Activated CD8-positive, alpha-beta T cell treated with anti-CD3 and anti-CD28 coated beads for 36 hours (primary cell): ENCODE measurements at regions not wholly inside any gene's neighbourhood (a gene's known extent, or its start where the extent isn't known, plus 50 kb on each side); places are given as distances from the start of the nearest gene placed in this dataset.

Experiments
- ATAC-seq: fragments of 200-7000 bp; cut with Tn5 transposase; one replicate; pipeline ENCODE4 v1.10.0; 2021; ENCODE audit warnings: mild to moderate bottlenecking, moderate library complexity
- CTCF ChIA-PET: fragments of 350-600 bp; sonication (Branson Sonifier 250); formaldehyde crosslinking; loops from one replicate; lab custom pipeline; 2021; ENCODE audit warnings: antibody characterized with exemption; lab: Charles Lee
- POLR2A ChIA-PET: fragments of 350-600 bp; sonication (Branson Sonifier 250); formaldehyde crosslinking; loops from one replicate; lab custom pipeline; 2021; ENCODE audit warnings: antibody characterized with exemption; lab: Charles Lee
- DNase-seq: peaks from one replicate; pipeline ENCODE4 v3.0.0-alpha.2; 2020
- H3K27ac Mint-ChIP-seq: one replicate; pipeline ENCODE4 v1.8.0; 2021; ENCODE audit warnings: mild to moderate bottlenecking, mixed read lengths
- H3K27me3 Mint-ChIP-seq: one replicate; pipeline ENCODE4 v1.8.0; 2021; ENCODE audit warnings: mixed read lengths
- H3K36me3 Mint-ChIP-seq: one replicate; pipeline ENCODE4 v1.8.0; 2021; ENCODE audit warnings: low read depth, mixed read lengths
- H3K4me1 Mint-ChIP-seq: one replicate; pipeline ENCODE4 v1.8.0; 2021; ENCODE audit warnings: low read depth, mixed read lengths
- H3K4me3 Mint-ChIP-seq: one replicate; pipeline ENCODE4 v1.8.0; 2021; ENCODE audit warnings: mild to moderate bottlenecking, moderate library complexity, mixed read lengths
- H3K9me3 Mint-ChIP-seq: one replicate; pipeline ENCODE4 v1.8.0; 2021; ENCODE audit warnings: mixed read lengths
- CTCF ChIP-seq: fragments of 200-600 bp; IDR thresholded peaks from one replicate; pipeline ENCODE4 v1.8.0; 2022; ENCODE audit warnings: antibody characterized with exemption, mild to moderate bottlenecking
- intact Hi-C: fragments of 100-400 bp; cut with micrococcal nuclease; formaldehyde crosslinking; loops from one replicate; pipeline ENCODE4 v1.10.0; 2022

GRCh38 chr18:22257022-22257543 is 87.7 kb downstream of the GATA6 start:
- POLR2A ChIA-PET: no interaction called here
- Mint-ChIP-seq H3K4me1 (peaks cover 8% of the 10 kb centered on the region), H3K36me3 (no peaks in the 10 kb centered on the region), H3K4me3 (no peak overlapping the region), H3K27ac (no peak overlapping the region), H3K9me3 (no peaks in the 10 kb centered on the region), H3K27me3 (no peaks in the 10 kb centered on the region)
- CTCF ChIA-PET: no interaction called here
- intact Hi-C loops: no loop called here
- no peak for DNase-seq
- no peak for ATAC-seq
- TF ChIP-seq CTCF: no peak

- H3K27ac Mint-ChIP-seq: no peak overlapping the region
- H3K27me3 Mint-ChIP-seq: no peaks in the 10 kb centered on the region
- no peaks in the 10 kb centered on the region for H3K9me3 Mint-ChIP-seq
- H3K36me3 Mint-ChIP-seq: no peaks in the 10 kb centered on the region
- H3K4me3 Mint-ChIP-seq: no peak overlapping the region
- TF ChIP-seq CTCF: no peak
- CTCF ChIA-PET: no interaction called here
- no peak for ATAC-seq
- peaks cover 6% of the 10 kb centered on the region for H3K4me1 Mint-ChIP-seq
- intact Hi-C loops: no loop called here
- no peak for DNase-seq
- POLR2A ChIA-PET: interaction anchor here (0.8 kb wide), 1 partner anchor 107 kb away, joined by 3 read pairs; no protein-coding TSS in a partner anchor
Measured at GRCh38 chr18:22254088-22254487, 84.7 kb downstream of the GATA6 start.

- H3K27ac Mint-ChIP-seq: no peak overlapping the region
- H3K27me3 Mint-ChIP-seq: no peaks in the 10 kb centered on the region
- DNase-seq (no peak), ATAC-seq (no peak)
- H3K36me3 Mint-ChIP-seq: no peaks in the 10 kb centered on the region
- no peak for TF ChIP-seq CTCF
- ChIA-PET POLR2A (interaction anchor here (0.8 kb wide), 1 partner anchor 107 kb away, joined by 3 read pairs; no protein-coding TSS in a partner anchor), CTCF (no interaction called here)
- intact Hi-C loops: no loop called here
- no peak overlapping the region for H3K4me3 Mint-ChIP-seq
- H3K4me1 Mint-ChIP-seq: peaks cover 6% of the 10 kb centered on the region
- H3K9me3 Mint-ChIP-seq: no peaks in the 10 kb centered on the region
Measured at GRCh38 chr18:22253676-22254075, 84.3 kb downstream of the GATA6 start.

DNA sequence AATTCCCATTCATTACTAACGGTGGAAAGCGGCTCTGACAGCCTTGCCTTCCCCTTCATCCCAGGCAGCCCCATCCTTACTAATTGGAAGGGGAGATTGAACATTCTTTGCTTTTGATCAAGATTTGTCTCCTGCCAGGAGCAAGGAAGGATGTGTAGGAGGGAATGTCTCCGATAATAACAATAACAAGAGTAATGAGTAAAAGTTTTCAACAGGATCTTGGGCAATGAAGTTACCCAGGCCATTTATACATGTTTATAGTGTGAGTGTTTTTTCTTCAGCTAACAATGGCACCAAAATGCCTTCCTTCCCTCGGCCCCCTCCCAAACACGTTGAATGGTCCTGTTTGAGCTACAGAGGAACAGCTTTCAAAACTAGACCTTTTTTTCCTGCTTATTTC is 83.8 kb downstream of the GATA6 start:
- Mint-ChIP-seq H3K4me1 (peaks cover 6% of the 10 kb centered on the region), H3K36me3 (no peaks in the 10 kb centered on the region), H3K9me3 (no peaks in the 10 kb centered on the region), H3K4me3 (no peak overlapping the region), H3K27ac (no peak overlapping the region), H3K27me3 (no peaks in the 10 kb centered on the region)
- ChIA-PET CTCF (no interaction called here), POLR2A (no interaction called here)
- intact Hi-C loops: no loop called here
- no peak for TF ChIP-seq CTCF
- ATAC-seq (no peak), DNase-seq (no peak)
